Neural progenitor cell (in vitro differentiated cells): ENCODE measurements at regions not wholly inside any gene's neighbourhood (a gene's known extent, or its start where the extent isn't known, plus 50 kb on each side); places are given as distances from the start of the nearest gene placed in this dataset.
"Not testable (repeated sequence)": the region's sequence is repeated elsewhere in the genome, so short reads cannot be mapped to it uniquely, and the experiment has no call there.

ENCODE experiments used
- DNase-seq: peaks from one replicate; pipeline ENCODE4 v3.0.0-alpha.2; 2016; ENCODE audit warnings: low spot score
- H2AFZ ChIP-seq: fragments of 200-600 bp; sonication (generic); replicated peaks from 2 replicates; pipeline ENCODE4 v1.6.1; 2016; ENCODE audit warnings: antibody characterized with exemption
- H3F3A ChIP-seq: fragments of 200-600 bp; sonication (generic); 2 replicates; pipeline ENCODE4 v1.6.1; 2016; ENCODE audit warnings: antibody characterized with exemption, low read depth
- H3K27ac ChIP-seq: fragments of 200-600 bp; sonication (generic); 2 replicates; pipeline ENCODE4 v1.5.1; 2016; ENCODE audit warnings: mild to moderate bottlenecking
- H3K27me3 ChIP-seq: fragments of 200-600 bp; sonication (generic); 2 replicates; pipeline ENCODE4 v1.6.1; 2016; ENCODE audit warnings: mild to moderate bottlenecking, moderate library complexity
- H3K36me3 ChIP-seq: fragments of 200-600 bp; sonication (generic); 2 replicates; pipeline ENCODE4 v1.5.1; 2016
- H3K4me1 ChIP-seq: fragments of 200-600 bp; sonication (generic); 2 replicates; pipeline ENCODE4 v1.6.1; 2016; ENCODE audit warnings: mixed run types
- H3K4me2 ChIP-seq: fragments of 200-600 bp; sonication (generic); 2 replicates; pipeline ENCODE4 v1.6.1; 2016
- H3K4me3 ChIP-seq: fragments of 200-600 bp; sonication (generic); 2 replicates; pipeline ENCODE4 v1.5.1; 2016
- H3K79me2 ChIP-seq: fragments of 200-600 bp; sonication (generic); 2 replicates; pipeline ENCODE4 v1.6.1; 2016; ENCODE audit warnings: low read depth
- H3K9ac ChIP-seq: fragments of 200-600 bp; sonication (generic); 2 replicates; pipeline ENCODE4 v1.6.1; 2016
- H3K9me3 ChIP-seq: fragments of 200-600 bp; sonication (generic); 2 replicates; pipeline ENCODE4 v1.5.1; 2016; ENCODE audit warnings: low read depth
- H4K20me1 ChIP-seq: fragments of 200-600 bp; sonication (generic); 2 replicates; pipeline ENCODE4 v1.6.1; 2016; ENCODE audit warnings: low read depth
- H3K27ac Mint-ChIP-seq: 3 replicates; pipeline ENCODE4 v1.8.0; 2021; ENCODE audit warnings: mixed read lengths
- H3K27me3 Mint-ChIP-seq: 2 replicates; pipeline ENCODE4 v1.8.0; 2022; ENCODE audit warnings: low read depth, mild to moderate bottlenecking, inconsistent platforms, moderate library complexity, mixed read lengths; ENCODE audit not compliant: insufficient read depth
- H3K36me3 Mint-ChIP-seq: 3 replicates; pipeline ENCODE4 v1.8.0; 2021; ENCODE audit warnings: mixed read lengths
- H3K4me1 Mint-ChIP-seq: 3 replicates; pipeline ENCODE4 v1.8.0; 2021; ENCODE audit warnings: mixed read lengths
- H3K4me3 Mint-ChIP-seq: 3 replicates; pipeline ENCODE4 v1.8.0; 2021; ENCODE audit warnings: mild to moderate bottlenecking, moderate library complexity, mixed read lengths
- H3K9me3 Mint-ChIP-seq: 3 replicates; pipeline ENCODE4 v1.8.0; 2020; ENCODE audit warnings: mixed read lengths
- CTCF ChIP-seq: fragments of 200-600 bp; sonication (generic); IDR thresholded peaks from 2 replicates; pipeline ENCODE4 v1.5.1; 2017; ENCODE audit warnings: antibody characterized with exemption, mild to moderate bottlenecking
- EZH2 ChIP-seq: fragments of 200-600 bp; sonication (generic); IDR thresholded peaks from 2 replicates; pipeline ENCODE4 v1.6.1; 2017; ENCODE audit warnings: antibody characterized with exemption, mild to moderate bottlenecking, moderate library complexity
- EZH2phosphoT487 ChIP-seq: fragments of 200-600 bp; sonication (generic); IDR thresholded peaks from 2 replicates; pipeline ENCODE4 v1.6.1; 2017; ENCODE audit warnings: antibody characterized with exemption

- no peak for TF ChIP-seq EZH2phosphoT487
- no peak for TF ChIP-seq CTCF
- no peak for TF ChIP-seq EZH2
- Histone ChIP-seq H3K79me2 (no peaks in the 10 kb centered on the region), H3K27ac (no peak overlapping the region), H3K4me3 (no peak overlapping the region), H2AFZ (peak overlapping the region; percentile 79), H3K4me2 (no peak overlapping the region), H3K36me3 (no peaks in the 10 kb centered on the region), H4K20me1 (no peaks in the 10 kb centered on the region), H3K27me3 (no peaks in the 10 kb centered on the region), H3K4me1 (no peaks in the 10 kb centered on the region), H3K9me3 (no peaks in the 10 kb centered on the region), H3F3A (no peaks in the 10 kb centered on the region), H3K9ac (no peak overlapping the region)
- Mint-ChIP-seq H3K36me3 (no peaks in the 10 kb centered on the region), H3K27ac (no peak overlapping the region), H3K9me3 (peaks cover 21% of the 10 kb centered on the region), H3K27me3 (peaks cover 2% of the 10 kb centered on the region), H3K4me3 (no peak overlapping the region), H3K4me1 (no peaks in the 10 kb centered on the region)
- no peak for DNase-seq
These were observed 215.7 kb upstream of the FOLH1 start for GRCh38 chr11:49424136-49424535.

GRCh38 chr11:49418877-49419276 lies 210.5 kb upstream of the FOLH1 start:
- DNase-seq, H3K4me2 ChIP-seq: not testable (repeated sequence)

GRCh38 chr11:49405743-49406142 lies 197.3 kb upstream of the FOLH1 start:
- Histone ChIP-seq H2AFZ (peak overlapping the region; percentile 50), H4K20me1 (no peaks in the 10 kb centered on the region), H3K9me3 (no peaks in the 10 kb centered on the region), H3K4me1 (peaks cover 15% of the 10 kb centered on the region), H3F3A (no peaks in the 10 kb centered on the region), H3K36me3 (no peaks in the 10 kb centered on the region), H3K4me3 (no peak overlapping the region), H3K27me3 (no peaks in the 10 kb centered on the region), H3K79me2 (no peaks in the 10 kb centered on the region), H3K9ac (no peak overlapping the region), H3K27ac (no peak overlapping the region), H3K4me2 (no peak overlapping the region)
- Mint-ChIP-seq H3K4me1 (no peaks in the 10 kb centered on the region), H3K4me3 (no peak overlapping the region), H3K27ac (no peak overlapping the region), H3K27me3 (peaks cover 3% of the 10 kb centered on the region), H3K9me3 (peaks cover 11% of the 10 kb centered on the region), H3K36me3 (no peaks in the 10 kb centered on the region)
- no peak for TF ChIP-seq EZH2phosphoT487
- TF ChIP-seq EZH2: no peak
- no peak for TF ChIP-seq CTCF
- no peak for DNase-seq

More at GRCh38 chr11:49418877-49419276, 210.5 kb upstream of the FOLH1 start:
- H3K4me3 ChIP-seq, H3K27me3 Mint-ChIP-seq, H3K27me3 ChIP-seq, H3K4me1 Mint-ChIP-seq, H3K36me3 Mint-ChIP-seq, H3K36me3 ChIP-seq, H3K27ac ChIP-seq, H3K4me3 Mint-ChIP-seq, H3K79me2 ChIP-seq, H3K27ac Mint-ChIP-seq, H3F3A ChIP-seq, H3K4me1 ChIP-seq, H3K9ac ChIP-seq, H2AFZ ChIP-seq, H3K9me3 ChIP-seq, H4K20me1 ChIP-seq, H3K9me3 Mint-ChIP-seq: not testable (repeated sequence)

- not testable (repeated sequence) for H3F3A ChIP-seq, H3K4me2 ChIP-seq, H3K79me2 ChIP-seq, H3K4me3 Mint-ChIP-seq, H3K36me3 Mint-ChIP-seq, H3K27me3 Mint-ChIP-seq, H3K4me1 Mint-ChIP-seq, H3K9me3 ChIP-seq, H3K9ac ChIP-seq, H4K20me1 ChIP-seq, H3K9me3 Mint-ChIP-seq, H3K27ac ChIP-seq, DNase-seq, H3K27me3 ChIP-seq, H2AFZ ChIP-seq, H3K4me1 ChIP-seq, H3K4me3 ChIP-seq, H3K36me3 ChIP-seq, H3K27ac Mint-ChIP-seq
These were observed 187.4 kb upstream of the FOLH1 start for GRCh38 chr11:49395789-49396188.

GRCh38 chr11:49390362-49390761 lies 182.0 kb upstream of the FOLH1 start:
- H3K4me1 Mint-ChIP-seq, H3K27me3 ChIP-seq, H3K9ac ChIP-seq, H3K36me3 Mint-ChIP-seq, DNase-seq, H3K4me3 ChIP-seq, H3K36me3 ChIP-seq, H2AFZ ChIP-seq, H3K4me3 Mint-ChIP-seq, H3K4me1 ChIP-seq, H3K27ac ChIP-seq, H4K20me1 ChIP-seq, H3F3A ChIP-seq, H3K4me2 ChIP-seq, H3K27ac Mint-ChIP-seq, H3K27me3 Mint-ChIP-seq, H3K9me3 ChIP-seq, H3K79me2 ChIP-seq, H3K9me3 Mint-ChIP-seq: not testable (repeated sequence)

- not testable (repeated sequence) for H3K4me3 Mint-ChIP-seq, H3F3A ChIP-seq, H3K27me3 Mint-ChIP-seq, H3K9me3 ChIP-seq, H3K27ac Mint-ChIP-seq, DNase-seq, H3K79me2 ChIP-seq, H3K4me3 ChIP-seq, H4K20me1 ChIP-seq, H3K4me2 ChIP-seq, H3K36me3 ChIP-seq, H3K9me3 Mint-ChIP-seq, H3K27me3 ChIP-seq, H3K4me1 Mint-ChIP-seq, H3K27ac ChIP-seq, H3K9ac ChIP-seq, H3K36me3 Mint-ChIP-seq, H3K4me1 ChIP-seq, H2AFZ ChIP-seq
These were observed 180.7 kb upstream of the FOLH1 start for GRCh38 chr11:49389149-49389548.

- not testable (repeated sequence) for H3K36me3 ChIP-seq, H3K36me3 Mint-ChIP-seq, H3K27me3 ChIP-seq, H4K20me1 ChIP-seq, H3K27ac ChIP-seq, H3K9me3 ChIP-seq, H3K27me3 Mint-ChIP-seq, H3K4me3 Mint-ChIP-seq, H3K79me2 ChIP-seq, H3K4me3 ChIP-seq, H3K9me3 Mint-ChIP-seq, H3K4me1 Mint-ChIP-seq, H2AFZ ChIP-seq, H3F3A ChIP-seq, H3K27ac Mint-ChIP-seq, DNase-seq, H3K4me2 ChIP-seq, H3K9ac ChIP-seq, H3K4me1 ChIP-seq
These were observed 176.0 kb upstream of the FOLH1 start for GRCh38 chr11:49384371-49384770.
